Natural killer cell treated with Interleukin-12 subunit alpha and Interleukin-12 subunit beta and Interleukin-15 and Interleukin-18, amount 100 ng/mL, for 72 hours (primary cell): ENCODE measurements at regions not wholly inside any gene's neighbourhood (a gene's known extent, or its start where the extent isn't known, plus 50 kb on each side); places are given as distances from the start of the nearest gene placed in this dataset.

ENCODE experiments used
- ATAC-seq, 2 donors: fragments of 150-1000 bp; cut with Tn5 transposase in 1 of 2; sonication (Bioruptor Pico), chemical (Tn5 transposase) in 1 of 2; 2 replicates each; pipeline ENCODE4 v1.10.0; 2021
- DNase-seq: peaks from one replicate; pipeline ENCODE4 v3.0.0; 2022; ENCODE audit warnings: low spot score
- H3K27ac Mint-ChIP-seq, 2 donors: 1 replicate in 1 of 2; 2 replicates in 1 of 2; pipeline ENCODE4 v1.8.0; 2022; ENCODE audit warnings: mixed read lengths in 2 of 2, mild to moderate bottlenecking in 1 of 2, moderate library complexity in 1 of 2
- H3K27me3 Mint-ChIP-seq, 2 donors: 1 replicate in 1 of 2; 2 replicates in 1 of 2; pipeline ENCODE4 v1.8.0; 2022; ENCODE audit warnings: mixed read lengths in 2 of 2
- H3K36me3 Mint-ChIP-seq: one replicate; pipeline ENCODE4 v1.8.0; 2022; ENCODE audit warnings: mixed read lengths
- H3K4me1 Mint-ChIP-seq, 2 donors: 1 replicate in 1 of 2; 2 replicates in 1 of 2; pipeline ENCODE4 v1.8.0; 2022; ENCODE audit warnings: low read depth in 2 of 2, mixed read lengths in 2 of 2, mild to moderate bottlenecking in 1 of 2
- H3K4me3 Mint-ChIP-seq: one replicate; pipeline ENCODE4 v1.8.0; 2022; ENCODE audit warnings: mixed read lengths
- H3K9me3 Mint-ChIP-seq: 2 replicates; pipeline ENCODE4 v1.8.0; 2022; ENCODE audit warnings: mixed read lengths

DNA sequence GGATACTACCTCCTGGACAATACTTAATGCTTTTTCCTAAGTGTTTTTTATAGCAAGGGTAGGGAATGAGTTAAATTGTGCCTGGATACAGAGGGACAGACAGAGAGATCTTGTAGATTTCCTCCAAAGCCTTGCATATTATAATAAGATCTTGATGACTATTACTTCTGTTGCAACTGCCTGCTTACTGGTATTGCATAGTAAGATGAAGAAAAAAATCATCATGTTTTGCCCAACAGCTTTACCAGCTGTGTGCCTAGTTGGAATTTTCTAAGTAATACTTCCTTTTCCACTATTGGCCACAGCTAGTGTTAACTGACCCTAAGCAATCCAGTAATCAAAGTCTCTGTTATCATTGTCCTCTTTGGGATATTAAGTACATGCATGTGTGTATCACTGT, 139.0 kb downstream of the DCK start:
- Mint-ChIP-seq H3K27me3 (no peaks in the 10 kb centered on the region), H3K4me1 (no peaks in the 10 kb centered on the region), H3K27ac (no peak overlapping the region), H3K9me3 (no peaks in the 10 kb centered on the region), H3K4me3 (no peak overlapping the region), H3K36me3 (no peaks in the 10 kb centered on the region)
- no peak for ATAC-seq
- DNase-seq = no peak

DNA sequence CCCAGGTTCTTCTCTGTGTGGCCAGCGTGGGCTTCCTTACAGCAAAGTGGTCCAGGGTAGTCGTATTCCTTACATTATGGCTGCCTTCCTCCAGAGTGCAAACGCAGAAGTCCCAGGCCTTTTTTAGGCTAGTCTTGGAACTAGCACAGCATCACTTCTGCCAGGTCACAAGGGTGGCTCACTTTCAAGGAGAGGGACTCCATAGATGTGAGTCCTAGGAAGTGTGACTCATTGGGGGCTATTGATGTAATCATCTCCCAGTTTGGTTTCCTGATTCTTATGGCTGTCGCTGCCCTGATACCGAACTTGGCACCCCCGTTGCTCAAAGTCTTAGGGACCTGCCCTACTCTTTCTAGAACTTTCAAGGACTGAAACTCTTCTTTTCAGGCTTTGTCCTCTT, 140.0 kb downstream of the DCK start:
- no peaks in the 10 kb centered on the region for H3K4me1 Mint-ChIP-seq
- H3K27me3 Mint-ChIP-seq = no peaks in the 10 kb centered on the region
- no peak for DNase-seq
- ATAC-seq = no peak
- H3K27ac Mint-ChIP-seq = no peak overlapping the region
- H3K9me3 Mint-ChIP-seq = no peaks in the 10 kb centered on the region
- no peak overlapping the region for H3K4me3 Mint-ChIP-seq
- no peaks in the 10 kb centered on the region for H3K36me3 Mint-ChIP-seq

DNA sequence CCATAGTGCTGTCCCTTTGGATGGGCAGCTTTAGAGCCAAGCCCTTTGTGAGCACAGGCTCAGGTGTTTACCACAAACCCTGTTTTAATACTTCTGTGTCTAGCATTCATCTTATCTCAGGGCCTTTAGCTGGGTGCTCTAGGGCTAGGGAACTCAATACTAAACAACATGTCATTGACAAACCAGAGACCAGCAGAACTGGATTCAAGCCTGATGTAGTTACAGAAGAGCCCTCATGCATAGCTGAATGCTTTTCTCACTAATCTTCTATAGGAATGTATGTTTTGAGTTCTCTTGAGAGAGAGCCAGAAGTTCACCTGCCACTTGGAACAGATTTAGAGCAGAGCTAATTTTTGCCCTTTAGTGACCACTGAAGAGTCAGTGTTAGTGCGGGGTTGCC, 142.6 kb downstream of the DCK start:
- ATAC-seq (no peak), DNase-seq (no peak)
- Mint-ChIP-seq H3K9me3 (peaks cover 3% of the 10 kb centered on the region), H3K4me3 (no peak overlapping the region), H3K27ac (no peak overlapping the region), H3K27me3 (no peaks in the 10 kb centered on the region), H3K4me1 (peaks cover 6 to 7% of the 10 kb centered on the region in 2 donors), H3K36me3 (peaks cover 5% of the 10 kb centered on the region)

DNA sequence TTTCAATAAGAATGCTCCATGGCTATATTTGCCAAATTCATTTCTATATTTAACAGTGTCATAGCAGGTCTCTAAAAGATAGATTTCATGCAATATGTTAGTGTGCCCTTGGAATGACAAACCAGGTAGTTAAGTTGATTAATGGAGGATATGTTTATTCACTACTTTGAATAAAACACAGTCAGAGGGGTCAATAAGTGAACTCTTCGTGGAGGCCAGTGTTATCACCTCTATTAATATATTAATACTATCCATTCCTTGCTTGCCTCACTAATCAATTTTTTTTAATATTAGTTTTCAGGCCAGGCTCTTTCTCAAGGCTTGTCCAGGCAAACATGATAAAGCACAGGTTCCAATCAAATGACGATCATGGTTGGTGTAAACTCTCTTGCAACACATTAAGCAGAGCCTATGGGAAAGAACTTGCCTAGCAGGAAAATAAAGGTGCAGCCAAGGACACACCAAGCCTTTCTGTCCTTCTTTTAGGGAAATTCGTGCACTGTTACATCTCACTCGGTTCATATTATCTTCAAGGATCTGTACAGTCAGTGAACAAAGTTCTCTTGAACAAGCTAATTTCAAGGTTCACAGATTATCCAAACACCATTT, 144.7 kb downstream of the DCK start:
- ATAC-seq (no peak), DNase-seq (no peak)
- Mint-ChIP-seq H3K4me1 (peaks cover 11 to 13% of the 10 kb centered on the region in 2 donors), H3K27me3 (no peaks in the 10 kb centered on the region), H3K36me3 (peaks cover 5% of the 10 kb centered on the region), H3K27ac (no peak overlapping the region), H3K9me3 (peaks cover 6% of the 10 kb centered on the region), H3K4me3 (no peak overlapping the region)

DNA sequence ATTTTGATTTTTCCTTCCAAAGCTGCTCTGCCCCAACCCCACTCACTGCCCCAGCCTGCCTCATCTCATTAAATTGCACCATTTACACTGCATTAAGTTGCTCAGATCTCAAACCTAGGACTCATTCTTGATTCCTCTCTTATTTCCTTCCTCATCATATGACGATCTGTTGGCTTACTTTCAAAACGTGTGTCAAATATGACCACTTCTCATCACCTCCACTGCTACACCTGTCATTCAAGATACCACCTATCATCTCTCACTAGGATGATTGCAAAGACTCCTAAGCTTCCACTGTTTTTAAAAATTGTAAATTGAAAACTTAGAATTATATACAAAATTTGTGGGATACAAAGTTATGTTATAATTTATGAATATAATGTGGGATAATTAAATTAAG, 147.1 kb downstream of the DCK start:
- H3K36me3 Mint-ChIP-seq = peaks cover 5% of the 10 kb centered on the region
- H3K27me3 Mint-ChIP-seq = no peaks in the 10 kb centered on the region
- no peak overlapping the region for H3K4me3 Mint-ChIP-seq
- peak overlapping the region in 1 of 2 donors; percentile 66 for H3K27ac Mint-ChIP-seq
- H3K4me1 Mint-ChIP-seq = peaks cover 11 to 13% of the 10 kb centered on the region in 2 donors
- peaks cover 6% of the 10 kb centered on the region for H3K9me3 Mint-ChIP-seq
- DNase-seq (no peak), ATAC-seq (no peak)

DNA sequence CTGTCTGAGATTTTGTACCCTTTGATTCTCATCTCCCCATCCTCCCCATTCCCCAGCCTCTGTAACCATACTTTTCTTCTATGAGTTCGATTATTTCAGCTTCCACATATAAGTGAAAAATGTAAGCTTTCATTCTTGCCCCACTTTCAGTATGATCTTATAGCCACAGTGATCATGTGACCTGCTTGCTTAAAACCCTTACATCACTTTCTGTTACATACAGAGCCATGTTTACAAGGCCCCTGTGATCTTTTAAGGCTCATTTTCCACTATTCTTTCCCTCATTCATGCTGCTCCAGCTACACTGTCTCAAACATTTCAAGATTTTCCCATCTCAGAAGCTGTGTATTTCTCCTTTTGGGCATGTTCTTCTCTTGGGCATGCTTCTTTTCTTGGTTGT, 147.7 kb downstream of the DCK start:
- peaks cover 6% of the 10 kb centered on the region for H3K9me3 Mint-ChIP-seq
- peaks cover 11 to 13% of the 10 kb centered on the region in 2 donors for H3K4me1 Mint-ChIP-seq
- H3K27ac Mint-ChIP-seq = peak overlapping the region; percentile 24 to 66
- DNase-seq (no peak), ATAC-seq (peak; percentile 51 to 76)
- no peak overlapping the region for H3K4me3 Mint-ChIP-seq
- H3K36me3 Mint-ChIP-seq = peaks cover 5% of the 10 kb centered on the region
- H3K27me3 Mint-ChIP-seq = peaks cover 0 to 2% of the 10 kb centered on the region in 2 donors

DNA sequence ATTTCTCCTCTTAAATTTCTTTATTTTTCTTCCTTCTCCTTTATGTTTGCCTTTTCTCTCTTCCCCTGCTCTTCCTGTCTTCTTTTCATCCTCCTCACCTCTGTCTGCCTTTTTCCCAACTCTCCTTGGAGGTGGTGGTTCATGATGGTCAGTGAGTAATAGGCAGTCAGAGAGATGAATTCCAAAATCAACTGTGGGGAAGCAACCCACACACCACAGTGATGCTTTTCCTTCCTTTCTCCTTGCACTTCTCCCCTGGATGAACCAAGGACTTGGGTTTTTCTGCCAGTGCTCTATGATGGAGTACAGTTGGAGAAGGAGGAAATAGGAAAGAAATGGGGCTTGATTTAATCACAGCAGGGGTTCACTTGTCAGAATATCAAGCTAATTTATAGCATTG, 153.8 kb downstream of the DCK start:
- H3K27ac Mint-ChIP-seq = no peak overlapping the region
- ATAC-seq = no peak

DNA sequence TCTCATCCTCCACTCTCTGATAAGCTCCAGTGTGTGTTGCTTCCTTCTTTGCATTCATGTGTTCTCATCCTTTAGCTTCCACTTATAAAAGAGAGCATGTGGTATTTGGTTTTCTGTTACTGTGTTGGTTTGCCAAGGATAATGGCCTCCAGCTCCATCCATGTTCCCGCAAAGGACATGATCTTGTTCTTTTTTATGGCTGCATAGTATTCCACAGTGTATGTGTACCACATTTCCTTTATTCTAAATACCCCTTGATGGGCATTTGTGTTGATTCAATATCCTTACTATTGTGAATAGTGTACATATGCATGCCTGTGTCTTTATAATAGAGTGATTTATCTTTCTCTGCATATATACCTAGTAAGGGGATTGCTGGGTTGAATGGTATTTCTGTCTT, 155.1 kb downstream of the DCK start:
- Mint-ChIP-seq H3K27me3 (peaks cover 1 to 2% of the 10 kb centered on the region in 2 donors), H3K9me3 (peaks cover 3% of the 10 kb centered on the region), H3K27ac (no peak overlapping the region), H3K4me3 (no peak overlapping the region), H3K4me1 (peaks cover 0 to 2% of the 10 kb centered on the region in 2 donors), H3K36me3 (peaks cover 4% of the 10 kb centered on the region)
- DNase-seq = no peak
- no peak for ATAC-seq

More for the DNA sequence above, 153.8 kb downstream of the DCK start:
- no peak for DNase-seq
- peaks cover 4% of the 10 kb centered on the region for H3K36me3 Mint-ChIP-seq
- H3K27me3 Mint-ChIP-seq = peaks cover 0 to 2% of the 10 kb centered on the region in 2 donors
- H3K4me1 Mint-ChIP-seq = peaks cover 0 to 2% of the 10 kb centered on the region in 2 donors
- H3K9me3 Mint-ChIP-seq = peaks cover 3% of the 10 kb centered on the region
- no peak overlapping the region for H3K4me3 Mint-ChIP-seq

DNA sequence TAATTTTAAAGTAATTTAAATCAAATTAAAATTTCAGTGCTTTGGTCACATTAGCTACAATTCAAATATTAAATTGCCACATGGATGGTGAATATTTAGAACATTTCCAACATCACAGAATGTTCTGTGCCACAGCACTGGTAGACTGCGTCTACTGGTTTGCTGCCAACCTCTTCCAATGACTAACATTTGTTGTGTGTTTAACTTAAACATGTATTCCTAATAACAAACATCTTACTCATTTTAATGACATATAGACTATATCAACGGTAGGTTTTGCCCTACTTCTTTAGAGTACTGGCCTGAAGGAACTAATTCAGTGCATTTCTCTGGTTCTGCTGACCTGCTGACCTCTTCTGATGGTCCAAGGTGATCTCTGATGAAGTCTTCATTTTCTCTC, 157.6 kb downstream of the DCK start:
- Mint-ChIP-seq H3K4me1 (peaks cover 0 to 2% of the 10 kb centered on the region in 2 donors), H3K27me3 (peaks cover 3 to 10% of the 10 kb centered on the region in 2 donors), H3K9me3 (peaks cover 3% of the 10 kb centered on the region), H3K36me3 (peaks cover 4% of the 10 kb centered on the region), H3K4me3 (no peak overlapping the region), H3K27ac (no peak overlapping the region)
- ATAC-seq = no peak
- DNase-seq = no peak

DNA sequence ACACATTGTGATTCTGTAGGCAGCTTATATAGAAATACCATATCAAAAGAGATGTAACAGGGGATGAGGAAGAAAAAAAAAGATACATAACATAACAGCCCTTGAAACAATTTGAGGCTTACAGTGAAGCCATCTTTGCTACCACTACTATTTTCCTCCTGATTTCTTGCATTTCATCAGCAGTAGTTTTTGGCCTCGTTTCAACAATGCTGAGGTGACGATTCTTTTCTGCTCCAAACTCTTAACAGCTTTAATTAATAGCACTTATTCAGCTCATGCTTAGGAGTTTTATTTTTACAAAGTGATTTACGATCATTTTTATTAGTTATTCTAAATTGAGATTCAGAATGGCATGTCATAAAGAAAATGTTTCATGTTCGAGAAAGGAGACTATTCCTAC, 163.2 kb downstream of the DCK start:
- H3K27me3 Mint-ChIP-seq = peaks cover 3 to 10% of the 10 kb centered on the region in 2 donors
- H3K27ac Mint-ChIP-seq = no peak overlapping the region
- H3K4me3 Mint-ChIP-seq = no peak overlapping the region
- DNase-seq (no peak), ATAC-seq (no peak)
- no peaks in the 10 kb centered on the region for H3K4me1 Mint-ChIP-seq
- H3K9me3 Mint-ChIP-seq = no peaks in the 10 kb centered on the region
- H3K36me3 Mint-ChIP-seq = no peaks in the 10 kb centered on the region

DNA sequence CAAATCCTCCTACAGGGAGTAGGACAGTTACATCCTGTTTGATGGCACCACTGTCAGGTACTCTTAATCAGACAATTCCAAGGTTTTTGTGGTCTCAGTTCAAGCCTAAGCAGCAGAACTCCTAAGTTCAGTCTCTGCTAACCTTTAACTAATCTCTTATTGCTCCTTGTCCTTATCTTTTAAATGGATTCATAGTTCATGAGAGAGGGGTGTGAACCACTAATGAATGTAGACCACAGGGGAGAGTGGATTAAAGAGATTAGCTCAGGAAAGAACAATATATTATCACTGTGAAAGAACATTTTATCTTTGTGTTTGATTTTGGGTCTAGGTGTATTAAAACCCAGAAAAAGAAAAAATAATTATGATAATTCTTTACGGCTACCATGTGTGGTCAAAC, 168.9 kb downstream of the DCK start:
- H3K9me3 Mint-ChIP-seq = no peaks in the 10 kb centered on the region
- H3K27me3 Mint-ChIP-seq = no peaks in the 10 kb centered on the region
- H3K36me3 Mint-ChIP-seq = no peaks in the 10 kb centered on the region
- DNase-seq = no peak
- H3K4me3 Mint-ChIP-seq = no peak overlapping the region
- H3K4me1 Mint-ChIP-seq = no peaks in the 10 kb centered on the region
- H3K27ac Mint-ChIP-seq = no peak overlapping the region
- ATAC-seq = no peak

DNA sequence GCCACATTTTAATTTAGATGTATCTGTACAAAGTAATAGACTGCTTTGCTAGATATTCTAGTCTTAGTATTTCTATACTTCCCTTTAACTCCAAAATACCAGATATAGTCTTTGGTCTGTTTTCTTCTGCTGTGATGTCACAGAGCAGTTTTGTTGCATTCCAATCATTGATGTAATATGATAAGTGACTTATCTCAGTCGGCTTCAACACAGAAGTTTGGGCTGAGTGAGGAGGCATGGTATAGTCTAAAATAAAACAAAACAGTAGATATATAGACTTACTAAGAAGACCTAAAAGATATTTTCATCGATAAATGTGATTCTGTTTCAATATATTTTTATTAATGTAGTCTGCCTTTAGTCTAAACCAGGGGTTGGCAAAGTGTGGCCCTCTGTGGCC, 169.9 kb downstream of the DCK start:
- ATAC-seq (no peak), DNase-seq (no peak)
- Mint-ChIP-seq H3K4me3 (no peak overlapping the region), H3K4me1 (no peaks in the 10 kb centered on the region), H3K36me3 (no peaks in the 10 kb centered on the region), H3K27me3 (no peaks in the 10 kb centered on the region), H3K9me3 (no peaks in the 10 kb centered on the region), H3K27ac (no peak overlapping the region)

DNA sequence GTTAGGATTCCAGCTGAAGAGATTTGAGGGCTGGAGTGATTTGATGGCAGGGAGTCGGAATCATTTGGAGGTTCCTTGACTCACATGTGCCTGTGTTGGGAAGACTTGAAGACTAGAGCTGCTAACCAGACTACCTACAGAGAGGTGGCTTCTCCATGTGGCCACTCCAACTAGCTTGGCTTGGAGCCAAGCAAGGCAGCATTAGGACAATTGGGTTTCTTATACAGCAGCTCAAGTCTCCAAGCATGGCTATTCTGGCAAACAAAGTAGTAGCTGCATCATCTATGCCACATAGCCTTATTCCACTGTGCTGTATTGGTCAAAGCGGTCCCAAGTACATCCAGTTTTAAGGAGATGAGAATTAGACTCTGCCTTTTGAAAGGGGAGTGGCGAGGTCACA, 171.7 kb upstream of the SLC4A4 start:
- no peaks in the 10 kb centered on the region for H3K36me3 Mint-ChIP-seq
- no peaks in the 10 kb centered on the region for H3K27me3 Mint-ChIP-seq
- no peaks in the 10 kb centered on the region for H3K4me1 Mint-ChIP-seq
- no peaks in the 10 kb centered on the region for H3K9me3 Mint-ChIP-seq
- ATAC-seq (no peak), DNase-seq (no peak)
- H3K4me3 Mint-ChIP-seq = no peak overlapping the region
- no peak overlapping the region for H3K27ac Mint-ChIP-seq

DNA sequence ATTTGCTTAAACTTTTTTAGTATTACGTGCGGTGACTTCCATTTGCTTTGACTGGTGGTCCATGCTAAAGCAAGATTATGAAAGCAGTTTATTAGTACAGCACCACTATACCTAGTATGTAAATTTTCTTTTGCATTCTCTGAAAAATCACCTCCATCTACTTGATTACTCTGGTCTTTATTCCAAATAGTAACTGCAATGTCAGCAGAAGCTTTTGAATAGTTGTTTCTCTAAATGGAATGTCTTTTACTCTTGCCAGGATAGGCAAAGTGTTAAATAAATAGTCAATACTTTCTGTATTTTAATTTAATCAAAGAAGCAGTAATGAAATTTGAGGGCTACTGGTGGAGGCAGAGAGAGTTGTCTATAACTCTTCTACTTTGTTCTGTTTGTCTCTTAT, 167.2 kb upstream of the SLC4A4 start:
- Mint-ChIP-seq H3K27me3 (no peaks in the 10 kb centered on the region), H3K9me3 (no peaks in the 10 kb centered on the region), H3K4me1 (no peaks in the 10 kb centered on the region), H3K36me3 (no peaks in the 10 kb centered on the region), H3K4me3 (no peak overlapping the region), H3K27ac (no peak overlapping the region)
- ATAC-seq (no peak), DNase-seq (no peak)

DNA sequence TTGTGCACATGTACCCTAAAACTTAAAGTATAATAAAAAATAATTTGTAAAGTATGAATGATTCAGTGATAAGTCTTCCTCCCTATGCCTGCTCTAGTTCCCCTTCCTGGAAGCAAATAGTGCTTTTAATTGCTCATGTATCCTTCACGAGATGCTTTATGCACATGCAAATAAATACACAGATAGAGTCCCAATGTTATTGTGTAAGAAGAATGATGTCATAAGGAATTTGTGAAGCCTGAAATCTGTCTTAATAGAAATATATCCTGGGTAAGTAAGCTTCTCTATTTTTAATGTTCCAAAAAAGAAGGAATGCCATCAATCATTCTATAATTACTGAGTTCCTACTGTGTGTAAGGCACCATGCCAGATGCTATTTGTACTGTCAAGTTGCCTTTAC, 157.5 kb upstream of the SLC4A4 start:
- Mint-ChIP-seq H3K36me3 (no peaks in the 10 kb centered on the region), H3K27me3 (no peaks in the 10 kb centered on the region), H3K4me1 (peaks cover 17 to 19% of the 10 kb centered on the region in 2 donors), H3K27ac (no peak overlapping the region), H3K4me3 (no peak overlapping the region), H3K9me3 (no peaks in the 10 kb centered on the region)
- no peak for DNase-seq
- ATAC-seq = no peak
